GM19455 (cell line): ENCODE measurements at regions not wholly inside any gene's neighbourhood (a gene's known extent, or its start where the extent isn't known, plus 50 kb on each side); places are given as distances from the start of the nearest gene placed in this dataset.

ENCODE experiments used
- ATAC-seq: cut with Tn5 transposase; IDR thresholded peaks from one replicate; pipeline ENCODE4 v1.9.1; 2021; ENCODE audit not compliant: unreplicated experiment

GRCh38 chr2:20523073-20523798, 76.4 kb downstream of the RHOB start:
- ATAC-seq: no peak

- ATAC-seq: no peak
Observed at GRCh38 chr2:20523799-20524187, 76.9 kb downstream of the RHOB start.

GRCh38 chr2:20524412-20525040, 77.7 kb downstream of the RHOB start:
- ATAC-seq: peak; percentile 81

- peak; percentile 88 for ATAC-seq
Observed at GRCh38 chr2:20525041-20526035, 78.5 kb downstream of the RHOB start.

- ATAC-seq: no peak
Observed at GRCh38 chr2:20526160-20526559, 79.3 kb downstream of the RHOB start.

GRCh38 chr2:20526708-20527107, 79.8 kb downstream of the RHOB start:
- ATAC-seq: no peak

- no peak for ATAC-seq
Observed at GRCh38 chr2:20528713-20529112, 81.8 kb downstream of the RHOB start.

- no peak for ATAC-seq
Observed at GRCh38 chr2:20530520-20530919, 83.6 kb downstream of the RHOB start.

- ATAC-seq: no peak
Observed at GRCh38 chr2:20531633-20532262, 84.9 kb downstream of the RHOB start.

GRCh38 chr2:20532634-20533437, 86.0 kb downstream of the RHOB start:
- no peak for ATAC-seq

GRCh38 chr2:20533993-20534622, 87.2 kb downstream of the RHOB start:
- ATAC-seq: no peak

GRCh38 chr2:20534913-20535801, 88.3 kb downstream of the RHOB start:
- ATAC-seq: no peak

GRCh38 chr2:20536619-20537422, 89.9 kb downstream of the RHOB start:
- ATAC-seq: no peak

- no peak for ATAC-seq
Observed at GRCh38 chr2:20537423-20538307, 90.8 kb downstream of the RHOB start.

GRCh38 chr2:20538308-20539132, 91.6 kb downstream of the RHOB start:
- ATAC-seq: no peak

- ATAC-seq: no peak
Observed at GRCh38 chr2:20539133-20539719, 92.4 kb downstream of the RHOB start.
